Uterus (tissue), 2 donors: ENCODE measurements at regions not wholly inside any gene's neighbourhood (a gene's known extent, or its start where the extent isn't known, plus 50 kb on each side); places are given as distances from the start of the nearest gene placed in this dataset.

Source experiments
- POLR2A ChIP-seq, 2 donors: fragments of 450-650 bp; IDR thresholded peaks; one replicate each; pipeline ENCODE4 v1.6.1; 2016; ENCODE audit warnings: antibody characterized with exemption in 2 of 2, mild to moderate bottlenecking in 1 of 2, moderate library complexity in 1 of 2
- TF ChIP-seq, protein P1 (sequence below), 4 experiments: fragments of 200-600 bp in 2 of 4; fragments of 450-650 bp in 2 of 4; sonication (generic) in 2 of 4; IDR thresholded peaks; one replicate each; pipeline ENCODE4 v1.5.1; 2016 to 2019; ENCODE audit warnings: antibody characterized with exemption in 4 of 4, mild to moderate bottlenecking in 2 of 4, moderate library complexity in 1 of 4

DNA sequence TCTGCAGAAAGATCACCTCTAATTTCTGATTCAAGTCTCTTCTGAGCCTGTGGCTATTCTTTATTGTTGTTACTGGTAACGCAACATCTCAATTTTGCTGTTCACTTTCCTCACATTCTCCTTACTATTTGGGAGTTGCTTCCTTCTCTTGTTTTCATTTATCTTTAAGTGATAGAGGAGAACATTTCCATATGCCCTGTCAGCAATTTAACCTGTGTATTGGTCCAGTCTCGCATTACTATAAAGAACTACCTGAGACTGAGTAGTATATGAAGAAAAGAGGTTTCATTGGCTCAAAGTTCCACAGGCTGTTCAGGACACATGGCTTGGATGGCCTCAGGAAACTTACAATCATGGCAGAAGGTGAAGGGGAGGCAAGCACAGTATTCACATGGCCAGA, 1025.1 kb downstream of the OTOL1 start:
- no peak for TF ChIP-seq POLR2A (IDR thresholded peaks at IDR 0.05)
- TF ChIP-seq, protein P1, sequence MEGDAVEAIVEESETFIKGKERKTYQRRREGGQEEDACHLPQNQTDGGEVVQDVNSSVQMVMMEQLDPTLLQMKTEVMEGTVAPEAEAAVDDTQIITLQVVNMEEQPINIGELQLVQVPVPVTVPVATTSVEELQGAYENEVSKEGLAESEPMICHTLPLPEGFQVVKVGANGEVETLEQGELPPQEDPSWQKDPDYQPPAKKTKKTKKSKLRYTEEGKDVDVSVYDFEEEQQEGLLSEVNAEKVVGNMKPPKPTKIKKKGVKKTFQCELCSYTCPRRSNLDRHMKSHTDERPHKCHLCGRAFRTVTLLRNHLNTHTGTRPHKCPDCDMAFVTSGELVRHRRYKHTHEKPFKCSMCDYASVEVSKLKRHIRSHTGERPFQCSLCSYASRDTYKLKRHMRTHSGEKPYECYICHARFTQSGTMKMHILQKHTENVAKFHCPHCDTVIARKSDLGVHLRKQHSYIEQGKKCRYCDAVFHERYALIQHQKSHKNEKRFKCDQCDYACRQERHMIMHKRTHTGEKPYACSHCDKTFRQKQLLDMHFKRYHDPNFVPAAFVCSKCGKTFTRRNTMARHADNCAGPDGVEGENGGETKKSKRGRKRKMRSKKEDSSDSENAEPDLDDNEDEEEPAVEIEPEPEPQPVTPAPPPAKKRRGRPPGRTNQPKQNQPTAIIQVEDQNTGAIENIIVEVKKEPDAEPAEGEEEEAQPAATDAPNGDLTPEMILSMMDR (IDR thresholded peaks at IDR 0.05) = no peak
